HG02938 (cell line): ENCODE measurements at regions not wholly inside any gene's neighbourhood (a gene's known extent, or its start where the extent isn't known, plus 50 kb on each side); places are given as distances from the start of the nearest gene placed in this dataset.

Source experiments
- ATAC-seq: cut with Tn5 transposase; IDR thresholded peaks from one replicate; pipeline ENCODE4 v1.9.1; 2021; ENCODE audit warnings: mild to moderate bottlenecking, moderate library complexity; ENCODE audit not compliant: unreplicated experiment

- ATAC-seq = no peak
Measured at GRCh38 chr4:27467351-27467750, 606.7 kb downstream of the STIM2 start.

- no peak for ATAC-seq
Measured at GRCh38 chr4:27472364-27472763, 611.7 kb downstream of the STIM2 start.

GRCh38 chr4:27474691-27475090 is 614.0 kb downstream of the STIM2 start:
- ATAC-seq = no peak

- ATAC-seq = no peak
Measured at GRCh38 chr4:27484216-27484615, 623.6 kb downstream of the STIM2 start.

- no peak for ATAC-seq
Measured at GRCh38 chr4:27490315-27490714, 629.7 kb downstream of the STIM2 start.

- no peak for ATAC-seq
Measured at GRCh38 chr4:27490766-27491165, 630.1 kb downstream of the STIM2 start.

- no peak for ATAC-seq
Measured at GRCh38 chr4:27506401-27506800, 645.8 kb downstream of the STIM2 start.

GRCh38 chr4:27514711-27515110 is 654.1 kb downstream of the STIM2 start:
- ATAC-seq = no peak

GRCh38 chr4:27515140-27515539 is 654.5 kb downstream of the STIM2 start:
- no peak for ATAC-seq

- no peak for ATAC-seq
Measured at GRCh38 chr4:27518876-27519275, 658.2 kb downstream of the STIM2 start.

- ATAC-seq = no peak
Measured at GRCh38 chr4:27524224-27524623, 663.6 kb downstream of the STIM2 start.

- ATAC-seq = no peak
Measured at GRCh38 chr4:27534488-27534887, 673.8 kb downstream of the STIM2 start.

- no peak for ATAC-seq
Measured at GRCh38 chr4:27568236-27568951, 707.8 kb downstream of the STIM2 start.

GRCh38 chr4:27568952-27569319 is 708.3 kb downstream of the STIM2 start:
- no peak for ATAC-seq

GRCh38 chr4:27574743-27575142 is 714.1 kb downstream of the STIM2 start:
- no peak for ATAC-seq

GRCh38 chr4:27577951-27578350 is 717.3 kb downstream of the STIM2 start:
- no peak for ATAC-seq

GRCh38 chr4:27592738-27593137 is 732.1 kb downstream of the STIM2 start:
- ATAC-seq = no peak

- ATAC-seq = no peak
Measured at GRCh38 chr4:27594922-27595321, 734.3 kb downstream of the STIM2 start.

GRCh38 chr4:27595571-27596360 is 735.1 kb downstream of the STIM2 start:
- ATAC-seq = no peak

GRCh38 chr4:27602172-27602571 is 741.5 kb downstream of the STIM2 start:
- ATAC-seq = no peak

GRCh38 chr4:27604692-27605091 is 744.1 kb downstream of the STIM2 start:
- ATAC-seq = no peak

GRCh38 chr4:27616166-27616565 is 755.5 kb downstream of the STIM2 start:
- no peak for ATAC-seq
